A673 (cell line): ENCODE measurements at regions not wholly inside any gene's neighbourhood (a gene's known extent, or its start where the extent isn't known, plus 50 kb on each side); places are given as distances from the start of the nearest gene placed in this dataset.

ENCODE experiments used
- BruUV-seq: library from RNA; stranded (reverse); fragments of 400-500 nt; replicated peaks from 2 replicates; lab custom pipeline; 2021; lab: Mats Ljungman, UMichigan
- CTCF ChIA-PET: fragments of 300-600 bp; sonication (Branson Sonifier 250); formaldehyde crosslinking; loops from one replicate; lab custom pipeline; 2022; ENCODE audit warnings: antibody characterized with exemption; lab: Charles Lee
- POLR2A ChIA-PET: fragments of 300-600 bp; sonication (Branson Sonifier 250); formaldehyde crosslinking; loops from one replicate; lab custom pipeline; 2022; ENCODE audit warnings: antibody characterized with exemption; ENCODE audit not compliant: low non-redundant PET; lab: Charles Lee
- DNase-seq: peaks from one replicate; pipeline ENCODE4 v3.0.0-alpha.2; 2015; ENCODE audit warnings: low spot score
- H3K27ac ChIP-seq: fragments of 200-600 bp; sonication (generic); 2 replicates; pipeline ENCODE4 v1.5.1; 2016; ENCODE audit warnings: mixed run types, low read depth, mild to moderate bottlenecking, mixed read lengths, antibody characterized with exemption, low read length; ENCODE audit not compliant: poor library complexity, severe bottlenecking
- H3K27me3 ChIP-seq: fragments of 200-600 bp; sonication (generic); replicated peaks from 2 replicates; pipeline ENCODE4 v1.6.1; 2017; ENCODE audit warnings: mixed run types, low read depth, mild to moderate bottlenecking, mixed read lengths, antibody characterized with exemption, low read length; ENCODE audit not compliant: insufficient read depth, poor library complexity
- H3K36me3 ChIP-seq: fragments of 200-600 bp; sonication (generic); 2 replicates; pipeline ENCODE4 v1.6.1; 2016; ENCODE audit warnings: mixed run types, mild to moderate bottlenecking, mixed read lengths, antibody characterized with exemption, low read length; ENCODE audit not compliant: insufficient read depth, poor library complexity, severe bottlenecking
- H3K4me1 ChIP-seq: fragments of 200-600 bp; sonication (generic); 2 replicates; pipeline ENCODE4 v1.6.1; 2017; ENCODE audit warnings: mixed run types, mild to moderate bottlenecking, mixed read lengths, antibody characterized with exemption, low read length; ENCODE audit not compliant: insufficient read depth, poor library complexity, severe bottlenecking
- H3K4me3 ChIP-seq: fragments of 200-600 bp; sonication (generic); 2 replicates; pipeline ENCODE4 v1.5.1; 2016; ENCODE audit warnings: low read depth, mixed run types, mild to moderate bottlenecking, mixed read lengths, low read length; ENCODE audit not compliant: poor library complexity, severe bottlenecking
- H3K9me3 ChIP-seq: fragments of 200-600 bp; sonication (generic); 2 replicates; pipeline ENCODE4 v1.6.1; 2016; ENCODE audit warnings: mixed run types, low read depth, mild to moderate bottlenecking, mixed read lengths, antibody characterized with exemption, low read length; ENCODE audit not compliant: poor library complexity, severe bottlenecking
- EZH2 ChIP-seq: fragments of 200-600 bp; sonication (generic); IDR thresholded peaks from 2 replicates; pipeline ENCODE4 v1.6.1; 2017; ENCODE audit warnings: borderline replicate concordance, low read depth, mild to moderate bottlenecking, mixed read lengths, antibody characterized with exemption, low read length; ENCODE audit not compliant: poor library complexity, severe bottlenecking
- intact Hi-C: fragments of 100-400 bp; cut with micrococcal nuclease; formaldehyde crosslinking; loops from one replicate; pipeline ENCODE4 v1.10.0; 2022; ENCODE audit not compliant: unreplicated experiment
- TF ChIP-seq, protein P1 (sequence below): fragments of 300-800, 200-600 bp; sonication (generic); conservative IDR thresholded peaks from 2 replicates; pipeline ENCODE4 v1.5.1; 2017; ENCODE audit warnings: low read depth, mild to moderate bottlenecking, antibody characterized with exemption, low read length, moderate library complexity, mixed read lengths

DNA sequence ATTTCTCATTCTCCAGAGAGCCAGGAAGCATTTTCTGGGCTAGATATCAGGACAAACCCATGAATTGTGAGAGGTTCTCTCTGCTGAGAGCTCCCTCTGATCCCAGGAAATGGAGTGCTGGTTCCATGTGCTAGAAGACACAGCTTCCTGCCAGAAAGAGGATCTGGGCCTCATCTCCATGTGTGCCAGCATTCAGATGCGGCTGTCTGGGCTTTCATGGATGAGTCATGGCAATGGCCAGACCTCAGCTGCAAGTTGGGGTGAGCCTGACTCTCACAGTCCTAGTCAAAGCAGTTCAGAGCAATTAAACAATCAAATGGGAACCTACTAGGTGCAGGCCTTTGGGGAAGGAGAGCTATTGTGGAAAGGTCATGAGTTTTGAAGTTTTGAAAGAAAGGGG, 82.3 kb upstream of the EED start:
- ChIA-PET CTCF (no interaction called here), POLR2A (interaction anchor here (0.6 kb wide), 1 partner anchor 48 kb away, joined by 5 read pairs; no protein-coding TSS in a partner anchor)
- Histone ChIP-seq H3K36me3 (no peaks in the 10 kb centered on the region), H3K4me3 (no peak overlapping the region), H3K9me3 (no peaks in the 10 kb centered on the region), H3K27ac (no peak overlapping the region), H3K4me1 (no peaks in the 10 kb centered on the region), H3K27me3 (no peaks in the 10 kb centered on the region)
- intact Hi-C loops: no loop called here
- TF ChIP-seq, protein P1, sequence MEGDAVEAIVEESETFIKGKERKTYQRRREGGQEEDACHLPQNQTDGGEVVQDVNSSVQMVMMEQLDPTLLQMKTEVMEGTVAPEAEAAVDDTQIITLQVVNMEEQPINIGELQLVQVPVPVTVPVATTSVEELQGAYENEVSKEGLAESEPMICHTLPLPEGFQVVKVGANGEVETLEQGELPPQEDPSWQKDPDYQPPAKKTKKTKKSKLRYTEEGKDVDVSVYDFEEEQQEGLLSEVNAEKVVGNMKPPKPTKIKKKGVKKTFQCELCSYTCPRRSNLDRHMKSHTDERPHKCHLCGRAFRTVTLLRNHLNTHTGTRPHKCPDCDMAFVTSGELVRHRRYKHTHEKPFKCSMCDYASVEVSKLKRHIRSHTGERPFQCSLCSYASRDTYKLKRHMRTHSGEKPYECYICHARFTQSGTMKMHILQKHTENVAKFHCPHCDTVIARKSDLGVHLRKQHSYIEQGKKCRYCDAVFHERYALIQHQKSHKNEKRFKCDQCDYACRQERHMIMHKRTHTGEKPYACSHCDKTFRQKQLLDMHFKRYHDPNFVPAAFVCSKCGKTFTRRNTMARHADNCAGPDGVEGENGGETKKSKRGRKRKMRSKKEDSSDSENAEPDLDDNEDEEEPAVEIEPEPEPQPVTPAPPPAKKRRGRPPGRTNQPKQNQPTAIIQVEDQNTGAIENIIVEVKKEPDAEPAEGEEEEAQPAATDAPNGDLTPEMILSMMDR: no peak
- TF ChIP-seq EZH2: no peak
- no peak for DNase-seq
- BruUV-seq: no TSS peak

DNA sequence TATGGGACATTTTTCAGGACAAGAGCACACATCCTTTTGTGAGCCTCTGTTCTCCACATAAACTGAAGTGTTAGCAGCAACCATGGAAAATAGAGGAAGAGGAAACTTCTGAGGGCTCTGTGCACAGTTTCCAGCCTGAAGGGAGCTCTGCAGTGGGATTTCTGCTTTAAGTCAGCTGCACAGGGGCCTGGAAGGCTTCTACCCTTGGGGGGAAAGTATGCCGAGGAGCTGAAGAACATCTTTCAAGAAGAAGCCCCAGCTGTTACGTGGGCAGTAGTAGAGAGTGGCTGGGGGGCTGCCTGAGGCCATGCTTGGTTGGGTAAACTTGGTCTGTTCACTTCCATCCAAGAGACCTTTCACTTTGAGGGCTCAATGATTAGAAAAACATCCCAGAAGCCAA, 82.7 kb upstream of the EED start:
- ChIA-PET CTCF (no interaction called here), POLR2A (interaction anchor here (0.6 kb wide), 1 partner anchor 49 kb away, joined by 5 read pairs; no protein-coding TSS in a partner anchor)
- TF ChIP-seq, protein P1: no peak
- TF ChIP-seq EZH2: no peak
- intact Hi-C loops: no loop called here
- H3K9me3 ChIP-seq: no peaks in the 10 kb centered on the region
- DNase-seq: no peak
- no peak overlapping the region for H3K4me3 ChIP-seq
- no peak overlapping the region for H3K27ac ChIP-seq
- BruUV-seq: no TSS peak
- H3K36me3 ChIP-seq: no peaks in the 10 kb centered on the region
- H3K4me1 ChIP-seq: no peaks in the 10 kb centered on the region
- no peaks in the 10 kb centered on the region for H3K27me3 ChIP-seq

DNA sequence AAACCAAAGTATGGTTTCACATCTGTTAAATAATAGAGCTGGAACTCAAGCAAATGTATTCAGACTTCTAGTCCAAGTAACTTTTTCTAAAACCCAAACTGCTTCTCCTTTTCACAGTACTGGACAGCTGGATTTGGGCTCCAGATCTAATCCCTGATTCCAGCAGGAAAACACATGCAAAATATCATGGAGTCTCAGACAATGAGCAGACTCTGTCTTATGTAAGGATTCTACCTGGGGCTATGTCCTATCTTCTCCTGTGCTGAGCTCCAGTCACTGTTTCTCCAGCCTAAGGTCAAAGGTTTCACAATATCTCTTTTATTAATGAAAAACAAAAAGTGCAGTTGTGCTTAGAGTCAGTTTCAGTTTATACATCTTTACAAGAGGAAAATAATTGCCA, 83.2 kb upstream of the EED start:
- H3K27me3 ChIP-seq: no peaks in the 10 kb centered on the region
- TF ChIP-seq, protein P1: no peak
- TF ChIP-seq EZH2: no peak
- no TSS peak for BruUV-seq
- H3K27ac ChIP-seq: no peak overlapping the region
- no peaks in the 10 kb centered on the region for H3K36me3 ChIP-seq
- H3K4me3 ChIP-seq: no peak overlapping the region
- no peaks in the 10 kb centered on the region for H3K4me1 ChIP-seq
- CTCF ChIA-PET: no interaction called here
- POLR2A ChIA-PET: no interaction called here
- no peaks in the 10 kb centered on the region for H3K9me3 ChIP-seq
- intact Hi-C loops: no loop called here
- no peak for DNase-seq
